Ishikawa (cell line): ENCODE measurements at regions not wholly inside any gene's neighbourhood (a gene's known extent, or its start where the extent isn't known, plus 50 kb on each side); places are given as distances from the start of the nearest gene placed in this dataset.

Experiments
- CEBPB ChIP-seq: IDR thresholded peaks from 2 replicates; pipeline ENCODE4 v1.6.1; 2012
- CREB1 ChIP-seq: IDR thresholded peaks from 2 replicates; pipeline ENCODE4 v1.6.1; 2012; ENCODE audit warnings: low read depth
- EGR1 ChIP-seq: IDR thresholded peaks from 2 replicates; pipeline ENCODE4 v1.6.1; 2012
- EP300 ChIP-seq: IDR thresholded peaks from 2 replicates; pipeline ENCODE4 v1.6.1; 2012; ENCODE audit warnings: borderline replicate concordance
- FOXM1 ChIP-seq: IDR thresholded peaks from 2 replicates; pipeline ENCODE4 v1.6.1; 2012; ENCODE audit warnings: low read depth, borderline replicate concordance
- RAD21 ChIP-seq: IDR thresholded peaks from 2 replicates; pipeline ENCODE4 v1.6.1; 2012; ENCODE audit warnings: low read depth
- YY1 ChIP-seq: IDR thresholded peaks from 2 replicates; pipeline ENCODE4 v1.6.1; 2012; ENCODE audit warnings: low read depth
- TF ChIP-seq, protein P1 (sequence below): IDR thresholded peaks from 2 replicates; pipeline ENCODE4 v1.6.1; 2012; ENCODE audit warnings: low read depth, mild to moderate bottlenecking

DNA sequence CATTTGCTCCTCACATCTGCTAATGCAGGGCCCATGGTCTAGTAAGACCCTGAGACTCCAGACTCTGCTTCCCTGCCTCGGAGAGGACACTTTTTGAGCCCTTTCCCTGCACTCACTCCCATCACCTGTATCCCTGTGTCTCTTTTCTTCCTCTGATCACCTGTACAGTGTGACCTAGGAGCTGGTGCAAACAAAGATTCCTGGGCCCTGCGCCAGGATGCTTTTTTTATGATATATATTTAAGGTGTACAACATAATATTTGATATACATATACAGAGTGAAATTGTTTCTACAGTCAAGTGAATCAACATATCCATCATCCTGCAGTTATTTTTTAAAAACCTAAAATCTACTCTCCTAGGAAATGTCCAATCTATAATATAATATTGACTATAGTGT is 355.4 kb downstream of the MAFB start:
- TF ChIP-seq, protein P1, sequence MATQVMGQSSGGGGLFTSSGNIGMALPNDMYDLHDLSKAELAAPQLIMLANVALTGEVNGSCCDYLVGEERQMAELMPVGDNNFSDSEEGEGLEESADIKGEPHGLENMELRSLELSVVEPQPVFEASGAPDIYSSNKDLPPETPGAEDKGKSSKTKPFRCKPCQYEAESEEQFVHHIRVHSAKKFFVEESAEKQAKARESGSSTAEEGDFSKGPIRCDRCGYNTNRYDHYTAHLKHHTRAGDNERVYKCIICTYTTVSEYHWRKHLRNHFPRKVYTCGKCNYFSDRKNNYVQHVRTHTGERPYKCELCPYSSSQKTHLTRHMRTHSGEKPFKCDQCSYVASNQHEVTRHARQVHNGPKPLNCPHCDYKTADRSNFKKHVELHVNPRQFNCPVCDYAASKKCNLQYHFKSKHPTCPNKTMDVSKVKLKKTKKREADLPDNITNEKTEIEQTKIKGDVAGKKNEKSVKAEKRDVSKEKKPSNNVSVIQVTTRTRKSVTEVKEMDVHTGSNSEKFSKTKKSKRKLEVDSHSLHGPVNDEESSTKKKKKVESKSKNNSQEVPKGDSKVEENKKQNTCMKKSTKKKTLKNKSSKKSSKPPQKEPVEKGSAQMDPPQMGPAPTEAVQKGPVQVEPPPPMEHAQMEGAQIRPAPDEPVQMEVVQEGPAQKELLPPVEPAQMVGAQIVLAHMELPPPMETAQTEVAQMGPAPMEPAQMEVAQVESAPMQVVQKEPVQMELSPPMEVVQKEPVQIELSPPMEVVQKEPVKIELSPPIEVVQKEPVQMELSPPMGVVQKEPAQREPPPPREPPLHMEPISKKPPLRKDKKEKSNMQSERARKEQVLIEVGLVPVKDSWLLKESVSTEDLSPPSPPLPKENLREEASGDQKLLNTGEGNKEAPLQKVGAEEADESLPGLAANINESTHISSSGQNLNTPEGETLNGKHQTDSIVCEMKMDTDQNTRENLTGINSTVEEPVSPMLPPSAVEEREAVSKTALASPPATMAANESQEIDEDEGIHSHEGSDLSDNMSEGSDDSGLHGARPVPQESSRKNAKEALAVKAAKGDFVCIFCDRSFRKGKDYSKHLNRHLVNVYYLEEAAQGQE, result no peak
- TF ChIP-seq CEBPB, result no peak
- TF ChIP-seq CREB1, result no peak
- no peak for TF ChIP-seq FOXM1
- no peak for TF ChIP-seq EP300
- TF ChIP-seq EGR1, result no peak
- no peak for TF ChIP-seq YY1
- TF ChIP-seq RAD21, result no peak
